ENCODE measurements at regions not wholly inside any gene's neighbourhood (a gene's known extent, or its start where the extent isn't known, plus 50 kb on each side); places are given as distances from the start of the nearest gene placed in this dataset.
"Not testable (repeated sequence)": the region's sequence is repeated elsewhere in the genome, so short reads cannot be mapped to it uniquely, and the experiment has no call there.

DNA sequence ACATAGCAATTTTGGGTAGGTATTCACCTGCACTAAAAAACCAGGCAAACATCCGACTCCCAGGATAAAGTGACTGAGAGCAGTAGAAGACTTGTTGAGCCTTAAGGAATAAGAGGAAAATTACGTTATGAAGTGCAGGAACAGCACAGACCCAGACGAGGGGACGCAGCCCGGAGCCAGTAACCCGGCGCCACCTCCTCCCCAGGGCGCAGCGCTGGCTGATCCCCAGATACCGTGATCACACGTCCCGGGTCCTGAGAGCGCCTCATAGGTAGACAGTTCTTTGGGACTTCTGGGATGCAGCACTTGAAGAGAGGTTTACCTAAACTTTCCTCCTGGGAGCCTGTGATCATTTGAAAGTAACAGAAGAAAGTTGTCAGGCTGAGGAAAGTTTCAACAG lies 1379.7 kb downstream of the CDH12 start:
- H3K4me3 Mint-ChIP-seq, result not testable (repeated sequence)

GRCh38 chr5:21471691-21472090 lies 1381.5 kb downstream of the CDH12 start:
- H3K9me3 Mint-ChIP-seq; DNase-seq; H3K27me3 ChIP-seq (ENCODE audit: control insufficient read depth, insufficient read depth, low read length); H3K4me3 Mint-ChIP-seq; H3K27ac Mint-ChIP-seq; H3K36me3 ChIP-seq (ENCODE audit: control insufficient read depth, insufficient read depth, low read length); H3K27me3 Mint-ChIP-seq (ENCODE audit: low read depth in 2 of 2); H3K4me3 ChIP-seq (ENCODE audit: low read length); intact Hi-C loops (cut with micrococcal nuclease); H3K27ac ChIP-seq (ENCODE audit: low read length); ATAC-seq; H3K4me1 ChIP-seq (ENCODE audit: control insufficient read depth, insufficient read depth, low read length); H3K36me3 Mint-ChIP-seq; H3K9me3 ChIP-seq (ENCODE audit: control insufficient read depth, insufficient read depth, low read length): not testable (repeated sequence)
- H3K4me1 Mint-ChIP-seq, result peaks cover 9 to 21% of the 10 kb centered on the region in 2 donors
- WGBS (ENCODE audit: insufficient coverage), result 100% methylated on average over 3 of the region's 3 CpGs

More for the DNA sequence above, 1379.7 kb downstream of the CDH12 start:
- WGBS (ENCODE audit: insufficient coverage), result 99% methylated on average over 12 of the region's 13 CpGs
- intact Hi-C loops (cut with micrococcal nuclease); H3K27ac ChIP-seq (ENCODE audit: low read length); H3K27me3 Mint-ChIP-seq (ENCODE audit: low read depth in 2 of 2); H3K27me3 ChIP-seq (ENCODE audit: control insufficient read depth, insufficient read depth, low read length); H3K36me3 Mint-ChIP-seq; ATAC-seq; H3K36me3 ChIP-seq (ENCODE audit: control insufficient read depth, insufficient read depth, low read length); DNase-seq; H3K9me3 ChIP-seq (ENCODE audit: control insufficient read depth, insufficient read depth, low read length); H3K4me3 ChIP-seq (ENCODE audit: low read length); H3K27ac Mint-ChIP-seq; H3K9me3 Mint-ChIP-seq; H3K4me1 ChIP-seq (ENCODE audit: control insufficient read depth, insufficient read depth, low read length): not testable (repeated sequence)
- H3K4me1 Mint-ChIP-seq, result peaks cover 9 to 21% of the 10 kb centered on the region in 2 donors

GRCh38 chr5:21469523-21470101 lies 1383.5 kb downstream of the CDH12 start:
- ATAC-seq; H3K27me3 ChIP-seq (ENCODE audit: control insufficient read depth, insufficient read depth, low read length); H3K36me3 Mint-ChIP-seq; H3K4me3 Mint-ChIP-seq; H3K9me3 ChIP-seq (ENCODE audit: control insufficient read depth, insufficient read depth, low read length); H3K4me3 ChIP-seq (ENCODE audit: low read length); H3K36me3 ChIP-seq (ENCODE audit: control insufficient read depth, insufficient read depth, low read length); H3K27ac ChIP-seq (ENCODE audit: low read length); H3K4me1 ChIP-seq (ENCODE audit: control insufficient read depth, insufficient read depth, low read length); H3K9me3 Mint-ChIP-seq; H3K27me3 Mint-ChIP-seq (ENCODE audit: low read depth in 2 of 2); H3K27ac Mint-ChIP-seq; intact Hi-C loops (cut with micrococcal nuclease); DNase-seq: not testable (repeated sequence)
- 91% methylated on average over 4 of the region's 6 CpGs for WGBS (ENCODE audit: insufficient coverage)
- peaks cover 4 to 18% of the 10 kb centered on the region in 2 donors for H3K4me1 Mint-ChIP-seq

GRCh38 chr5:21467544-21467943 lies 1385.6 kb downstream of the CDH12 start:
- H3K27me3 Mint-ChIP-seq (ENCODE audit: low read depth in 2 of 2); H3K27ac ChIP-seq (ENCODE audit: low read length); H3K4me3 Mint-ChIP-seq; H3K4me1 ChIP-seq (ENCODE audit: control insufficient read depth, insufficient read depth, low read length); H3K9me3 Mint-ChIP-seq; H3K27ac Mint-ChIP-seq; H3K4me3 ChIP-seq (ENCODE audit: low read length); DNase-seq; intact Hi-C loops (cut with micrococcal nuclease); H3K9me3 ChIP-seq (ENCODE audit: control insufficient read depth, insufficient read depth, low read length); H3K27me3 ChIP-seq (ENCODE audit: control insufficient read depth, insufficient read depth, low read length); H3K36me3 ChIP-seq (ENCODE audit: control insufficient read depth, insufficient read depth, low read length); H3K36me3 Mint-ChIP-seq; ATAC-seq: not testable (repeated sequence)
- peaks cover 4 to 18% of the 10 kb centered on the region in 2 donors for H3K4me1 Mint-ChIP-seq
- WGBS (ENCODE audit: insufficient coverage), result 100% methylated on average over 1 of the region's 5 CpGs

DNA sequence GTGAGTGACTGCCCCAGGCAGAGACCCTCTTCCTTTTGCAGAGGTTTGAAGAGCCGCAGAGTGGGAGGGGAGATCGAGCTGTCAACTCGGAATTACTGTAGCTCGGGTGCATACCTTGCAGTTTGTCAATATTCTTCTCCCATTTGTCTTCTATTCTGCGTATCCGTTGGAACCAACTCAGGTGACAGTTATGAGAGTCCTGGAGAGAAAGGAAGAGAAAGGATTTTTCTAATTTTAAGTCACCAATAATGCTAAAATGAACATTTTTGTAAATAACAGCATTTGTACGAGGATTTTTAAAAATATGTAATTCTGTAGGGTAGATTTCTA lies 1393.4 kb downstream of the CDH12 start:
- H3K4me3 ChIP-seq (ENCODE audit: low read length), result peak overlapping the region; percentile 50

DNA sequence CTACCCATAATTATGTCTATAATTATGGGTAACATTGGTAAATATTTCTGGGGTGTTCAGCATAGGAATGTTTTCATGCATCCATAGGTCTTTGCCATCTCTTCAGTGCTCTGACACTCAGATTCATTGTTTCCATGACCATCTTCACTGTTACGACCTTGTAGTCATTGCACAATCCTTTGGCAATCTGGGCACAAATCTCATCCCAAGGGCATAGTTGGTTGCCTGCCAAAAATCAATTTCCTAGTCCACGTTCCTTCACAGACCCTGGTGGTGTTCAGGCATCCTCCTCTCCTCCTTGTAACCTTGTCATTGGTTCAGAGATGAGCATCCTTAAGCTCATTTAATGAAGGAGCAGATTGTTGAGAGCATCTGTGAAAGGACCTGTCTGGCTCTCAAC lies 1400.7 kb downstream of the CDH12 start:
- H3K4me1 Mint-ChIP-seq, result no peaks in the 10 kb centered on the region
- H3K27me3 Mint-ChIP-seq (ENCODE audit: low read depth in 2 of 2), result peaks cover 15 to 17% of the 10 kb centered on the region in 2 donors
- ATAC-seq (no peak), DNase-seq (no peak)
- H3K9me3 Mint-ChIP-seq, result no peaks in the 10 kb centered on the region
- no peaks in the 10 kb centered on the region for H3K36me3 Mint-ChIP-seq
- no peak overlapping the region for H3K27ac Mint-ChIP-seq
- Histone ChIP-seq H3K36me3 (ENCODE audit: control insufficient read depth, insufficient read depth, low read length) (no peaks in the 10 kb centered on the region), H3K4me3 (ENCODE audit: low read length) (no peak overlapping the region), H3K9me3 (ENCODE audit: control insufficient read depth, insufficient read depth, low read length) (no peaks in the 10 kb centered on the region), H3K27ac (ENCODE audit: low read length) (no peak overlapping the region), H3K4me1 (ENCODE audit: control insufficient read depth, insufficient read depth, low read length) (no peaks in the 10 kb centered on the region), H3K27me3 (ENCODE audit: control insufficient read depth, insufficient read depth, low read length) (no peaks in the 10 kb centered on the region)
- 75% methylated on average over 2 of the region's 2 CpGs for WGBS (ENCODE audit: insufficient coverage)
- H3K4me3 Mint-ChIP-seq, result no peak overlapping the region
- intact Hi-C loops (cut with micrococcal nuclease), result no loop called here
- no peak for TF ChIP-seq CTCF (IDR thresholded peaks at IDR 0.05)

More for the DNA sequence above, 1393.4 kb downstream of the CDH12 start:
- peak overlapping the region; percentile 6 for H3K27ac ChIP-seq (ENCODE audit: low read length)
- Mint-ChIP-seq H3K4me3 (peak overlapping the region; percentile 88), H3K27ac (peak overlapping the region; percentile 72 to 79)
- DNase-seq; H3K4me1 Mint-ChIP-seq; H3K27me3 ChIP-seq (ENCODE audit: control insufficient read depth, insufficient read depth, low read length); H3K27me3 Mint-ChIP-seq (ENCODE audit: low read depth in 2 of 2); intact Hi-C loops (cut with micrococcal nuclease); H3K36me3 Mint-ChIP-seq; ATAC-seq; H3K9me3 ChIP-seq (ENCODE audit: control insufficient read depth, insufficient read depth, low read length); H3K4me1 ChIP-seq (ENCODE audit: control insufficient read depth, insufficient read depth, low read length); H3K36me3 ChIP-seq (ENCODE audit: control insufficient read depth, insufficient read depth, low read length); H3K9me3 Mint-ChIP-seq: not testable (repeated sequence)
- WGBS (ENCODE audit: insufficient coverage), result no CpG with 5 or more reads among the region's 7 CpGs

All from natural killer cell (primary cell).